WERI-Rb-1 (cell line): ENCODE measurements at regions not wholly inside any gene's neighbourhood (a gene's known extent, or its start where the extent isn't known, plus 50 kb on each side); places are given as distances from the start of the nearest gene placed in this dataset.

Experiments
- DNase-seq: peaks from one replicate; pipeline ENCODE4 v3.0.0-alpha.2; 2020
- H3K27ac ChIP-seq: fragments of 250-450 bp; sonication (Bioruptor Pico); 2 replicates; pipeline ENCODE4 v1.5.1; 2020; ENCODE audit warnings: mild to moderate bottlenecking, moderate library complexity
- H3K27me3 ChIP-seq: fragments of 250-450 bp; sonication (Bioruptor Pico); 2 replicates; pipeline ENCODE4 v1.5.1; 2021; ENCODE audit warnings: mild to moderate bottlenecking, low read depth, moderate library complexity; ENCODE audit not compliant: insufficient read depth, severe bottlenecking
- H3K36me3 ChIP-seq: fragments of 250-450 bp; sonication (Bioruptor Pico); 2 replicates; pipeline ENCODE4 v1.5.1; 2020; ENCODE audit warnings: mild to moderate bottlenecking, moderate library complexity
- H3K4me3 ChIP-seq: 2 replicates; pipeline ENCODE4 v1.5.1; 2011; ENCODE audit warnings: low read depth, mild to moderate bottlenecking, control low read depth, low read length
- H3K9me3 ChIP-seq: fragments of 250-450 bp; sonication (Bioruptor Pico); 2 replicates; pipeline ENCODE4 v1.5.1; 2021; ENCODE audit warnings: mild to moderate bottlenecking, moderate library complexity; ENCODE audit not compliant: severe bottlenecking
- TF ChIP-seq, protein P1 (sequence below): IDR thresholded peaks from 2 replicates; pipeline ENCODE4 v1.5.1; 2011; ENCODE audit warnings: low read depth, mild to moderate bottlenecking, control low read depth, inconsistent platforms, low read length

DNA sequence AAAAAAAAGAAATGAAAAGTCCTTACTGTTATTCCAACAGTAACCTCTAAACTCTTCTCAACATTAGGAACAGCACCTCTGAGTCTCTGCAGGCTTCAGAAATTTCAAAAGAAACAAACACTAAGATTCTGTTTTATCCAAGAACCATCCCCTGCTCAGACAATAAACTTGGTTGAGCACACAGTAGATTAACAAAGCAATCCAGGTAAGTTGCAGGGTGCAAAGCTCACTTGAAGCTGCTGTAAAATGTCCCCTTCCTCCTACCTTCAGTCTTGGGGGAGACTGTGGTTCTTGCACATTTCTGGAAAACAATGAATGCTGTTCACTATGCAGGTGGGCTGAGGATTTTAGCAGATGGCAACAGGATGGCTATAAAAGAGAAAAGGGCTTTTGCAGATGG is 484.1 kb downstream of the IGSF11 start:
- Histone ChIP-seq H3K27me3 (peaks cover 22% of the 10 kb centered on the region), H3K9me3 (no peaks in the 10 kb centered on the region), H3K4me3 (no peak overlapping the region), H3K36me3 (no peaks in the 10 kb centered on the region), H3K27ac (no peak overlapping the region)
- DNase-seq = no peak
- TF ChIP-seq, protein P1, sequence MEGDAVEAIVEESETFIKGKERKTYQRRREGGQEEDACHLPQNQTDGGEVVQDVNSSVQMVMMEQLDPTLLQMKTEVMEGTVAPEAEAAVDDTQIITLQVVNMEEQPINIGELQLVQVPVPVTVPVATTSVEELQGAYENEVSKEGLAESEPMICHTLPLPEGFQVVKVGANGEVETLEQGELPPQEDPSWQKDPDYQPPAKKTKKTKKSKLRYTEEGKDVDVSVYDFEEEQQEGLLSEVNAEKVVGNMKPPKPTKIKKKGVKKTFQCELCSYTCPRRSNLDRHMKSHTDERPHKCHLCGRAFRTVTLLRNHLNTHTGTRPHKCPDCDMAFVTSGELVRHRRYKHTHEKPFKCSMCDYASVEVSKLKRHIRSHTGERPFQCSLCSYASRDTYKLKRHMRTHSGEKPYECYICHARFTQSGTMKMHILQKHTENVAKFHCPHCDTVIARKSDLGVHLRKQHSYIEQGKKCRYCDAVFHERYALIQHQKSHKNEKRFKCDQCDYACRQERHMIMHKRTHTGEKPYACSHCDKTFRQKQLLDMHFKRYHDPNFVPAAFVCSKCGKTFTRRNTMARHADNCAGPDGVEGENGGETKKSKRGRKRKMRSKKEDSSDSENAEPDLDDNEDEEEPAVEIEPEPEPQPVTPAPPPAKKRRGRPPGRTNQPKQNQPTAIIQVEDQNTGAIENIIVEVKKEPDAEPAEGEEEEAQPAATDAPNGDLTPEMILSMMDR = no peak

DNA sequence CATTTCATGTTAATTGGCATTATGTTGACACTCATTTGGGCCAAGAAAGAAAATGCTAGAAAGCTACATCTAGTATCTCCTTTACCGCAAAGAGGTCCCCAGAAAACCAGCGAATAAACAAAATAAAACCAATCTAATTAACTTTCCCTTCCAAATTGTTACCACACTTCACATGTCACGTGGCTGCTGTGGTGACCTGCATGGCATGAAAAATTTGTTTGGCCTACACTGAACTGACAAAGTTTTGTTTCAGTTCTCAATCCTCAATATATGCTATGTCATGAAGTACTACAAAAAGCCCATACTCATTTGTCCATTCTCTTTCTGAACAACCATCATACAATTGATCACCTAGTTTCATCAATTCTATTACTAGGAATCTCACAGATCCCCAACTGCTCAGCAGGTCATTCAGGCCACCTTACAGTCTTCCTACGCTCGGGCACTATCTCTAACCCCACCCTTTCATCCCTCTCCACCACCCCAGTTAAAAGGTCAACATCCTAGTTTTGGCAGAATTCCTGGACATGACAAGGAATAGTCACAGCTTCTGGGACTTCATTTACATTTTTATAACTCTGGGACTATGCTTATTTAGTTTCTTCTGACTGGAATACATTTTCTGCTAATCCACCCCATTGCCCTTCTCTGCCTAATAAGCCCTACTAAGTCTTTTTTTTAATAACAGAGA is 480.4 kb downstream of the IGSF11 start:
- DNase-seq = no peak
- Histone ChIP-seq H3K27ac (no peak overlapping the region), H3K4me3 (no peak overlapping the region), H3K27me3 (peaks cover 30% of the 10 kb centered on the region), H3K36me3 (no peaks in the 10 kb centered on the region), H3K9me3 (no peaks in the 10 kb centered on the region)
- TF ChIP-seq, protein P1 = no peak

DNA sequence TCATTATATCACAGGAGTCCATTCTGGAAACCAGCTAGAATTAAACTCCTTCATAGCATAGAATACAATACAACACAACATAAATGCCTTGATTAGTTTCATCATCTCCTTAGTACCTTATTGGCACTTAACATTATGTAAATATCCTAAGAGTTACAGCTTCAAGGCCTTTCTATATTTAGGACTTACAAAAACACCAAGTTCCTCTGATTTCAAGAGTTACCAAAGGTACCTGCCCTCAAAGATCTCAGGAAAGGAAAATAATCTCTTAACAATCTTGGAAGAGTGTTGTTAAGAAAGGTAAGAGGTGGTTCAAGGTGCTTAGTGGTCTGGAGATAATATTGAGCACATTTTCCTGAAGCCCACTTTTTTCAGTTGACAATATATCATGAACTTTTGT is 477.7 kb downstream of the IGSF11 start:
- Histone ChIP-seq H3K36me3 (no peaks in the 10 kb centered on the region), H3K27ac (no peak overlapping the region), H3K27me3 (peaks cover 28% of the 10 kb centered on the region), H3K9me3 (no peaks in the 10 kb centered on the region), H3K4me3 (no peak overlapping the region)
- TF ChIP-seq, protein P1 = no peak
- DNase-seq = no peak

DNA sequence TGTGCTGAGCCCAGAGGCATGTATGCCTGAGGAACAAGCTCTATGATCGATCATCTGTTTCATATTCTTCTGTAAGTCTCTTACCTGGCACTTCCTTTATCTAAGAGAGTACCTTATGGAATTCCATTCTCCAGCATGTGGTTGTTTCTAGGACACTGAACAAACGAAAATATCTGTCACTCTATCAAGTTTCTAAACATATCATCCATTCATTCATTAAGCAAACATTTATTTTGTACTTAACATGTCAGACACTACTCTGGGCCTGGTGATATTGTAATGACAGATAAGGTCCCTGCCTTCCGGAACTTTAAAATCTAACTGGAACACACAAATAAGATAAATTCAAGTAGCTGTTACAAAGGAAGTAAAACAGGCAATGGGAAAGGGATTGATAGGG is 477.1 kb downstream of the IGSF11 start:
- Histone ChIP-seq H3K4me3 (no peak overlapping the region), H3K27ac (no peak overlapping the region), H3K9me3 (no peaks in the 10 kb centered on the region), H3K36me3 (no peaks in the 10 kb centered on the region), H3K27me3 (peaks cover 28% of the 10 kb centered on the region)
- TF ChIP-seq, protein P1 = no peak
- DNase-seq = no peak

DNA sequence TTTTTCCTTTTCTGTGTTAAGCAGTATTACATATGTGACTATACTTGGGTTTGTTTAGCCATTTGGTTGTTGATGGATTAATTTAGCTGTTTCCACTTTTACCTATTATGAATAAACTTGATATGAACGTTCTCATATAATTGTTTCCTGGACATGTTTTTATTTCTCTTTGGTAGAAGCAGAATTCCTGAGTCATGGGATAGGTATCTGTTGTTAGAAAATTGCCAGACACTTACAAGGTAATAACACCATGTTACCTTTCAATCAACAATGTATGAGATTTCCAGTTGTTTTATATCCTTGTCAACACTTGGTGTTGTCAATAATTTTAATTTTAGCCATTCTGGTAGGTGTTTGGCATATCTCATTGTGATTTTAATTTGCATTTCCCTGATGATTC is 475.4 kb downstream of the IGSF11 start:
- peaks cover 25% of the 10 kb centered on the region for H3K27me3 ChIP-seq
- TF ChIP-seq, protein P1 = no peak
- no peak for DNase-seq

DNA sequence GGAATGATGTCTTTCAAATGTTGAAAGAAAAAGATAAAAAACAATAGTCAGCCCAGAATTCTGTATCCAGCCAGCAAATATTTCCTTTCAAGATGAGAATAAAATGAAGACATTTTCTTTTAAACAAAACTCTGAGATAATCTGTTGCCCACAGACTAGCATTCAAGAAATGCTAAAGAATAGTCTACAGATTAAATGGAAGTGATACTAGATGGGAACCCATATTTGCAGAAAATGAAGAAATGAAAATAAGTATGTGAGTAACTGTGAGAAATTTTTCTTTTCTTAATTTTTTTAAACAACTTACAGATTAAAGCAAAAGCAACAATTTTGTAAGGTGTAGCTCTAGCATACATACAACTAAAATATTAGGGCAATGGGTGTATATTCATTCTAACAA is 469.8 kb downstream of the IGSF11 start:
- Histone ChIP-seq H3K36me3 (no peaks in the 10 kb centered on the region), H3K9me3 (no peaks in the 10 kb centered on the region), H3K4me3 (no peak overlapping the region), H3K27ac (no peak overlapping the region), H3K27me3 (peaks cover 10% of the 10 kb centered on the region)
- TF ChIP-seq, protein P1 = no peak
- no peak for DNase-seq

More for the DNA sequence above, 475.4 kb downstream of the IGSF11 start:
- no peaks in the 10 kb centered on the region for H3K36me3 ChIP-seq
- H3K4me3 ChIP-seq = no peak overlapping the region
- H3K27ac ChIP-seq = no peak overlapping the region
- no peaks in the 10 kb centered on the region for H3K9me3 ChIP-seq
